NCI-H1092 (cell line): ENCODE measurements at regions not wholly inside any gene's neighbourhood (a gene's known extent, or its start where the extent isn't known, plus 50 kb on each side); places are given as distances from the start of the nearest gene placed in this dataset.
"Not testable (repeated sequence)": the region's sequence is repeated elsewhere in the genome, so short reads cannot be mapped to it uniquely, and the experiment has no call there.

Experiments used
- DNase-seq: peaks from one replicate; lab custom pipeline; 2025; lab: John Stamatoyannopoulos, UW

GRCh38 chr9:135173066-135173465, 85.6 kb downstream of the OLFM1 start:
- no peak for DNase-seq

GRCh38 chr9:135174248-135174647, 86.8 kb downstream of the OLFM1 start:
- no peak for DNase-seq

- no peak for DNase-seq
Measured at GRCh38 chr9:135174981-135175380, 87.5 kb downstream of the OLFM1 start.

DNA sequence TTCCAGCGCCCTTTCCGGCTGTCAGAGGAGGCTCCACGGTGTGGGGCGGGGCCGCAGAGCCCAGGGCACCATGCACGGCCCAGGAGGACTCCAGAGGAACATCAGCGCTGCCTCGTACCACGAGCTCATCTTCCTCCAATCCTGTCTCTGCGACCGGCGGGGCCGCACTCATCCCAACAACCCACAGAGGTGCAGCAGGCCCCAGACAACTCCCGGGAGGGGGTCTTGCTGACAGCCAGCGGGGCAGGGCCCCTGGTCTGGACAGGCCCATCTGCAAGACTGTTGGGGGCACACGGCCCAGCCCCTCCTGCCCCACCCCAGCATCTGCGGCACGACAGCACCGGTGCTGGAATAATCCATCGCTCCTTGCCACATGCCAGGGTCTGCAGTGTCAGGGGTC, 88.8 kb downstream of the OLFM1 start:
- no peak for DNase-seq

DNA sequence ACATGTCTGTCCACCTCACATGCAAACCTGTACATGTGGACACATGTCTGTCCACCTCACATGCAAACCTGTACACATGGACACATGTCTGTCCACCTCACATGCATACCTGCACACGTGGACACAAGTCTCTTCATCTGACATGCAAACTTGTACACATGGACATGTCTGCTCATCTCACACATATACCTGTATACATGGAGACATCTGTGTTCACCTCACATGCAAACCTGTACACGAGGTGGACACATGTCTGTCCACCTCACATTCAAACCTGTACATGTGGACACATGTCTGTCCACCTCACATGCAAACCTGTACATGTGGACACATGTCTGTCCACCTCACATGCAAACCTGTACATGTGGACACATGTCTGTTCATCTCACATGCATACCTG, 90.1 kb downstream of the OLFM1 start:
- DNase-seq = not testable (repeated sequence)

- no peak for DNase-seq
Measured at GRCh38 chr9:135178498-135178897, 91.0 kb downstream of the OLFM1 start.

GRCh38 chr9:135179041-135179440, 91.6 kb downstream of the OLFM1 start:
- DNase-seq = no peak

GRCh38 chr9:135179976-135180375, 92.5 kb downstream of the OLFM1 start:
- no peak for DNase-seq

GRCh38 chr9:135180586-135180985, 93.1 kb downstream of the OLFM1 start:
- no peak for DNase-seq

GRCh38 chr9:135181336-135181735, 93.9 kb downstream of the OLFM1 start:
- no peak for DNase-seq

- DNase-seq = not testable (repeated sequence)
Measured at GRCh38 chr9:135181841-135182240, 94.4 kb downstream of the OLFM1 start.

DNA sequence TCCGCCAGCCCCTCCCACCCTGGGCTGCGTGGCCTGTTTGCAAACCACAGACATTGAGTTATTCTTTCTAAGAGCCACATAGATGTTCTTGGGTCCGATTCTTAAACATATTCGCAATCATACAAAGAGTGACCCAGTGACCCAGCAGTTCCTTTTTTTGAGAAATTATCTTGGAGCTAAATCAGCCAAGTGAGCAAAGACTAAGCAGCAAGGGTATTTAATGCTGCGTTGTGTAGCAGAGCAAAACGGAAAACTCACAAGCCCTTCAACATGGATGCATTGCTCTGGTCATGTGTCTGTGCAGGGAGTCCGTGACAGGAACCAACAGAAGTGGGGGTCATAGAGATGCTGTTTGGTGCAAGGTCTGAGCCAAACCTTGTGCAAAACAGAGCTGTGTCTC, 95.6 kb downstream of the OLFM1 start:
- no peak for DNase-seq

DNA sequence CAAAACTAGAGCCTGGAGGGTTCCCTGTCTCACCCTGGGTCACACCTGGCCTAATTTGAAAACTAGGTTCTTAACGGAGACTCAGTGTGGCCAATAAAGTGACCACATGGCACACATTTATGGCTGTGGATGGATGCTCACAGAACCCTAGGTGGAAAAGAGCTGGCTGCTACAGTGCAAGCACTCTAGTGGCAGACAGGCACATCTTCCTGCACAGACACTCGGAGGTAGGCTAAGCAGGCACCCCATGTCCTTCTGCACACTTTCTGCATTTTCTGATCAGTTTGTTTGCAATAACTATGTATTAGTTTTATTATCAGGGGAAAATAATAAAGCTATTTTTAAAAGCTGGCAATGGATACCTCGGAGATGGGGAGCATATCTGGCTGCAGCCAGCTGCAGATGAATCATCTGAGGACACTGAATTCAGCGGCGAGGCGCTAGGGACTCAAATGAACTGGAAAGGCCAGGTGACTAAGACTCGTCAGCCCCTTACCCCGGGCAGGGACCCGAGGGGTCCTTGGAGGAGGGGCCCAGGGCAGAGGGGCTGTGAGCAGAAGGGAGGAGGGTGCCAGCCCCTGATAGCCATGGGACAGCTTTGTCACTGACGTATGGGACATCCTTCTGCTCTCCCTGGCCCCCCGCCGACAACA, 96.2 kb downstream of the OLFM1 start:
- no peak for DNase-seq

DNA sequence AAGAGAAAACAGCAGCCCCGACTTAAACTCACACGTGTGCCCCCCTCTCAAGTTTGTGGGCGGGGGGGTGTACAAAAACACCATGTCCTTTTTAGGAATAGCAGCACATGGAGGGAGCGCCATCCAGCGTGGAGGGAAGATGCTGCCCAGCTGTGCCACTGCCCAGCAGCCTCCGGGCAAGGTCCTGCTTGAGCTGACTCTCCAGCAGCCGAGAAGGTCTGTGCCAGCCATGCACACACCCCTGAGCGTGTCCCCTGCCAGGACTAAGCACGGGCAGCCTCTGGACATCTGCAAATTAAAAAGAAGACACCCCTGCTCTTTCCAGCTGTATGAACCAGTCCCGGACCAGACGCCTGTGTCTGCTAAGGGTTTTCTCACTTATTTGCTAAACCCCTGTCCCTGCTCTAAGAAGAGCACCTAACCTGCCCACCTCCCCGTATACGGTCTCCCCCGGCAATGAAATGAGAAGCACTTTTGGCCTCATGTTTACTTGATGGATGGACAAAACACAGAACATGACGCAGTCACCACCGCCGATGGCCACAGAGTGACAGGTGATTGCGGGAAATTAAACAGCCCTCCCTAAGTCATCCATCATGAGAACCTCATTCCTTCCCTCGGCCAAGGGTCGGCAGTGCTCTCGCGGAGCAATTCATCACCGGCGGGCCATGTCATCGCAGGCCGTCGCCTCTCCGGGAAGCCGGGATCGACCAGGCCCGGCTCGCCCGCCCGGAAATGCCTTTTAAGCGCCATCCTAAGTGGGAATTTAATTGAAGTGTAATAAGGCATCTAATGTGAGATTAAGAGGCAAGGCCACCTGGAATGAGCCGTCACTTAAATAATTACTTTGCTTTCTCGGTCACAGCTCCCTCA, 96.9 kb downstream of the OLFM1 start:
- no peak for DNase-seq

- no peak for DNase-seq
Measured at GRCh38 chr9:135185060-135185459, 97.6 kb downstream of the OLFM1 start.

DNA sequence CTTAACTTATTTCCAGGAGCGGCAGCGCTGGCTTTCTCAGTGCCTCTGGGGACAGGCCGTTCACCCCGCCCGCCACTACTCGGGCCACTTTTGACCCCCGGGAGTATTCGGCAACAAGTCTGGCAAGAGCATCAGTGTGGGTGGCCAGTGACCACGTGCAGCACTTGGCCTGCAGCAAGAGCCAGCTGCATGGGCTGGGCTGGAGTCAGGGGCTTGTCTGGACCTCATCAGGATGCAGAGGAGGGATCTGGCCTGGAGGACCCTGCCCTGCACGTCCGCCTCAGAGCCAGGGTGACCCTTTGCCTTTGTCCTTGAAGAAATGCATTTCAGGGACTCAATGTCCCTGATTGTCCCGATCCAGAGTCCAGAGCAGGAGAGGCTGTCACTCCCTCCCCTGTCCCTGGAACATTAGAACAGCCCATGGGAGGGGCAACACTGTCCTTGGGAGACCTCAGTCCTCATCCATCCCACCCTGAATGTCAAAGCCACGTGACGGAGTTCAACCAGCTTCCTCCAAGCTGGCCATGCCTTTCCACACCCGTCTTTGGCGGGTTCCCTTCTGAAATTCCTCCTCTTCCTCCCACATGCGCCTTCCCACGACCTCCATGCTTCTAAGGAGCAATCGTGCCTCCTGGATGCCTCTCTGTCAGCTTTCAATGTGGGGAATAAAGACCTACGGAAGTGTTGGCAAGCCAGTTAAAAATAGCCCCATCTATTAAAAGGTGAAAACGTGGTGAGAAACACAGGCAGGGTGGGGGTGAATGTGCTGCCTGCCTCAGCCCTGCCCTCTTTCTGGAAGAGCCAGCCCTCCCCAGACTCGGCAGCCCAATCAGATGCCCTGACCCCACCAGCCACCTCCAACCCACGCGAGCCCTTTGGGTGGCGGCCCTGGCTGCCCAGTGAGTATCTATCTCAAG, 99.0 kb downstream of the OLFM1 start:
- DNase-seq = no peak

- no peak for DNase-seq
Measured at GRCh38 chr9:135187365-135187764, 99.9 kb downstream of the OLFM1 start.

GRCh38 chr9:135188681-135189151, 101.2 kb downstream of the OLFM1 start:
- DNase-seq = no peak

GRCh38 chr9:135189497-135189896, 102.0 kb downstream of the OLFM1 start:
- DNase-seq = no peak

- DNase-seq = no peak
Measured at GRCh38 chr9:135190789-135191577, 103.5 kb downstream of the OLFM1 start.

GRCh38 chr9:135192686-135193085, 105.2 kb downstream of the OLFM1 start:
- DNase-seq = no peak
